Mesendoderm (in vitro differentiated cells): ENCODE measurements at regions not wholly inside any gene's neighbourhood (a gene's known extent, or its start where the extent isn't known, plus 50 kb on each side); places are given as distances from the start of the nearest gene placed in this dataset.

Source experiments
- DNase-seq: peaks from one replicate; pipeline ENCODE4 v3.0.0; 2013
- H2AK5ac ChIP-seq: 2 replicates; pipeline ENCODE4 v1.6.1; 2013; ENCODE audit warnings: low read length, inconsistent platforms
- H2BK120ac ChIP-seq: 2 replicates; pipeline ENCODE4 v1.6.1; 2013; ENCODE audit warnings: low read depth, mild to moderate bottlenecking, low read length, moderate library complexity, mixed read lengths
- H2BK15ac ChIP-seq: replicated peaks from 2 replicates; pipeline ENCODE4 v1.6.1; 2013; ENCODE audit warnings: low read depth, mild to moderate bottlenecking, moderate library complexity
- H2BK5ac ChIP-seq: 2 replicates; pipeline ENCODE4 v1.6.1; 2013; ENCODE audit warnings: low read length, inconsistent platforms
- H3K18ac ChIP-seq: 2 replicates; pipeline ENCODE4 v1.6.1; 2013; ENCODE audit warnings: mild to moderate bottlenecking, low read length, mixed read lengths
- H3K23ac ChIP-seq: one replicate; pipeline ENCODE4 v1.6.1; 2013; ENCODE audit warnings: low read length
- H3K27ac ChIP-seq: 2 replicates; pipeline ENCODE4 v1.5.1; 2013; ENCODE audit warnings: low read depth, mild to moderate bottlenecking, inconsistent platforms, low read length, moderate library complexity
- H3K27me3 ChIP-seq: 2 replicates; pipeline ENCODE4 v1.6.1; 2013; ENCODE audit warnings: low read length, control low read depth, mild to moderate bottlenecking, inconsistent platforms; ENCODE audit not compliant: insufficient read depth, poor library complexity
- H3K36me3 ChIP-seq: 2 replicates; pipeline ENCODE4 v1.6.1; 2013; ENCODE audit warnings: low read length, inconsistent platforms; ENCODE audit not compliant: control insufficient read depth, insufficient read depth
- H3K4ac ChIP-seq: one replicate; pipeline ENCODE4 v1.6.1; 2013; ENCODE audit warnings: low read depth, mild to moderate bottlenecking, low read length, moderate library complexity
- H3K4me1 ChIP-seq: 2 replicates; pipeline ENCODE4 v1.6.1; 2013; ENCODE audit warnings: low read depth, low read length, inconsistent platforms; ENCODE audit not compliant: control insufficient read depth
- H3K4me2 ChIP-seq: 2 replicates; pipeline ENCODE4 v1.6.1; 2013; ENCODE audit warnings: low read length
- H3K4me3 ChIP-seq: 2 replicates; pipeline ENCODE4 v1.5.1; 2013; ENCODE audit warnings: mild to moderate bottlenecking, low read length
- H3K56ac ChIP-seq: one replicate; pipeline ENCODE4 v1.6.1; 2013; ENCODE audit warnings: low read length
- H3K79me1 ChIP-seq: 2 replicates; pipeline ENCODE4 v1.6.1; 2013; ENCODE audit warnings: low read length, inconsistent platforms
- H3K79me2 ChIP-seq: 2 replicates; pipeline ENCODE4 v1.6.1; 2013; ENCODE audit warnings: mild to moderate bottlenecking, low read length; ENCODE audit not compliant: control insufficient read depth, insufficient read depth
- H3K9ac ChIP-seq: 2 replicates; pipeline ENCODE4 v1.6.1; 2013; ENCODE audit warnings: low read length, inconsistent platforms
- H4K5ac ChIP-seq: one replicate; pipeline ENCODE4 v1.6.1; 2013; ENCODE audit warnings: low read length
- H4K8ac ChIP-seq: one replicate; pipeline ENCODE4 v1.6.1; 2013; ENCODE audit warnings: low read depth, mild to moderate bottlenecking, control low read depth, low read length, moderate library complexity
- WGBS: extraction: QIAGEN DNeasy Blood & Tissue Kit; methylation state at CpG from one replicate; pipeline ENCODE4 v1.1.7; 2013; ENCODE audit warnings: low lambda C conversion rate, missing lambda C conversion rate; ENCODE audit not compliant: insufficient coverage; ENCODE audit errors: extremely low coverage; 5-methylcytosine and 5-hydroxymethylcytosine counted together

DNA sequence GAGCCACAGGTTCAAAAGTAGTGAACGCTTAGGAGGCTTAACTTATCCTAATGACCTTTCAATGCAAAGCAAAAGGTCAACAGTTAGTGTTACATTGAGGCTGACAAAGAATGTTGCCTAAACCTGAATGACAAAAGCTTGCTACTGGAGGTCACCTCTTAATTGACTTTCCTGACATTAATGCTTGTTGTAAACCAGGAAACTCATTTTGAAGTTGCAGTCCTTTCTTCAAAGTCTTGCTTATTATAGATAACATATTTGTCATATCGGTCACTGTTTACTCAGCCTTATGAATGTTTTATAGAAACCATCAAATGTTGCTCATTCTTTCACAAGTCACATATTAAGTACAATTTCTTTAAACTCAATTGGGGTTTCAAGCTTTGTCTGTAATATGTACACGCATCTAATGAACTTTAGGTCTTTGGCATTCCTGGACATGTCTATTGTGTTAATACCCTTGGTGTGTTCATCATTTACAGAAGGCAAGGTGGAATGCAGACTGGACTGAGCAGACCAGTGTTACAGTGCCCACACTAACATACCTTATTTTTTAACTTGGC, 488.2 kb upstream of the NECTIN3 start:
- H3K4ac ChIP-seq: no peak overlapping the region
- H4K8ac ChIP-seq: no peak overlapping the region
- no peaks in the 10 kb centered on the region for H3K79me1 ChIP-seq
- no peaks in the 10 kb centered on the region for H3K36me3 ChIP-seq
- no peaks in the 10 kb centered on the region for H3K79me2 ChIP-seq
- no peak overlapping the region for H2AK5ac ChIP-seq
- no peaks in the 10 kb centered on the region for H3K27me3 ChIP-seq
- no peak overlapping the region for H3K4me3 ChIP-seq
- no CpG with 5 or more reads among the region's 3 CpGs for WGBS
- H2BK15ac ChIP-seq: no peak overlapping the region
- H3K9ac ChIP-seq: no peak overlapping the region
- no peaks in the 10 kb centered on the region for H3K4me1 ChIP-seq
- H3K23ac ChIP-seq: no peak overlapping the region
- peak; percentile 64 for DNase-seq
- H2BK120ac ChIP-seq: no peak overlapping the region
- no peak overlapping the region for H4K5ac ChIP-seq
- H3K56ac ChIP-seq: no peak overlapping the region
- no peak overlapping the region for H3K4me2 ChIP-seq
- no peak overlapping the region for H2BK5ac ChIP-seq
- H3K27ac ChIP-seq: no peak overlapping the region
- no peak overlapping the region for H3K18ac ChIP-seq

- Histone ChIP-seq H3K9ac (no peak overlapping the region), H3K4me1 (no peaks in the 10 kb centered on the region), H3K79me2 (no peaks in the 10 kb centered on the region), H3K56ac (no peak overlapping the region), H3K4me3 (no peak overlapping the region), H2BK120ac (no peak overlapping the region), H2BK15ac (no peak overlapping the region), H2BK5ac (no peak overlapping the region), H4K5ac (no peak overlapping the region), H3K36me3 (no peaks in the 10 kb centered on the region), H3K27me3 (no peaks in the 10 kb centered on the region), H3K18ac (no peak overlapping the region), H3K4ac (no peak overlapping the region), H3K4me2 (no peak overlapping the region), H2AK5ac (no peak overlapping the region), H3K27ac (no peak overlapping the region), H3K79me1 (no peaks in the 10 kb centered on the region), H4K8ac (no peak overlapping the region), H3K23ac (no peak overlapping the region)
- DNase-seq: no peak
- no CpG with 5 or more reads among the region's 3 CpGs for WGBS
Observed at GRCh38 chr3:110588906-110589305, 482.7 kb upstream of the NECTIN3 start.

- no peaks in the 10 kb centered on the region for H3K79me1 ChIP-seq
- no peak overlapping the region for H3K56ac ChIP-seq
- no peak overlapping the region for H3K4me2 ChIP-seq
- H3K18ac ChIP-seq: peak overlapping the region; percentile 28
- H3K79me2 ChIP-seq: no peaks in the 10 kb centered on the region
- H3K27ac ChIP-seq: no peak overlapping the region
- H3K23ac ChIP-seq: no peak overlapping the region
- no peaks in the 10 kb centered on the region for H3K36me3 ChIP-seq
- H2AK5ac ChIP-seq: no peak overlapping the region
- H3K27me3 ChIP-seq: no peaks in the 10 kb centered on the region
- DNase-seq: no peak
- H3K9ac ChIP-seq: no peak overlapping the region
- no peak overlapping the region for H2BK120ac ChIP-seq
- no peak overlapping the region for H3K4me3 ChIP-seq
- H2BK5ac ChIP-seq: no peak overlapping the region
- H3K4ac ChIP-seq: no peak overlapping the region
- H4K8ac ChIP-seq: no peak overlapping the region
- H3K4me1 ChIP-seq: no peaks in the 10 kb centered on the region
- H4K5ac ChIP-seq: no peak overlapping the region
- no peak overlapping the region for H2BK15ac ChIP-seq
Observed at GRCh38 chr3:110589341-110589740, 482.3 kb upstream of the NECTIN3 start.

- Histone ChIP-seq H4K8ac (no peak overlapping the region), H2BK5ac (no peak overlapping the region), H3K4me3 (no peak overlapping the region), H3K79me1 (no peaks in the 10 kb centered on the region), H3K56ac (no peak overlapping the region), H3K36me3 (no peaks in the 10 kb centered on the region), H4K5ac (no peak overlapping the region), H2AK5ac (no peak overlapping the region), H3K27me3 (no peaks in the 10 kb centered on the region), H3K4me1 (no peaks in the 10 kb centered on the region), H2BK120ac (no peak overlapping the region), H3K9ac (no peak overlapping the region), H3K79me2 (no peaks in the 10 kb centered on the region), H3K4ac (no peak overlapping the region), H3K4me2 (no peak overlapping the region), H3K18ac (no peak overlapping the region), H3K27ac (no peak overlapping the region), H2BK15ac (no peak overlapping the region), H3K23ac (no peak overlapping the region)
- DNase-seq: no peak
Observed at GRCh38 chr3:110593749-110594148, 477.9 kb upstream of the NECTIN3 start.

DNA sequence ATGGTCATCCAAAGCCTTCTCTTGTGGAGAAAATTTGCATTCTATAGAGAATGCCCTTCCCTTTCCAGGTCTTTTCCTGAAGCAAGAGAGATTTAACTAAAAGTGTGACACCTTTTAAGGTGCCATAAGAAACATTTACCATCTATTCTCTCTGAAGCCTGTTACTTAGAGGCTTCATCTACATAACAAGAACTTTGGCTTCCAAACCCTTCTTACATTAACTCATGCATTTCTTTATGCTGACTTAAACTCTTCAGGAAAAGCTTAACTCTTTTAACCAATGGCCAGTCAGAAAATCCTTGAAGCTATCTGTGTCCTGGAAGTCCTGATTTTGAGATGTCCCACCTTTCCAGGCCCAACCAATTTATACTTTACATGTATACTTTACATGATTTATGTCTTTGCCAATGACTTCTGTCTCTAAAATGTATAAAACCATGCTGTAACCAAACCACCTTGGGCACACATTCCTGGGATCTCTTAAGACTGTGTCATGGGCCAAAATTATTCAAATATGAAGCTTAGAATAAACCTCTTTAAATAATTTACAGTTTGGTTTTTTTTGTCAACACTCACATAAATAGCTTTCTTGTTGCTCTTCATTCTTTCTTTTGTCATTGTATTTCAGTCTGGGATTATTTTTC, 472.6 kb upstream of the NECTIN3 start:
- H2BK120ac ChIP-seq: no peak overlapping the region
- H3K79me1 ChIP-seq: no peaks in the 10 kb centered on the region
- no peak overlapping the region for H3K4me2 ChIP-seq
- no peak overlapping the region for H3K56ac ChIP-seq
- H3K9ac ChIP-seq: no peak overlapping the region
- H3K23ac ChIP-seq: no peak overlapping the region
- H3K4ac ChIP-seq: no peak overlapping the region
- H3K27me3 ChIP-seq: no peaks in the 10 kb centered on the region
- H2BK5ac ChIP-seq: no peak overlapping the region
- no peaks in the 10 kb centered on the region for H3K79me2 ChIP-seq
- H4K5ac ChIP-seq: no peak overlapping the region
- H4K8ac ChIP-seq: no peak overlapping the region
- H3K36me3 ChIP-seq: no peaks in the 10 kb centered on the region
- no peak overlapping the region for H3K18ac ChIP-seq
- H2BK15ac ChIP-seq: no peak overlapping the region
- H3K27ac ChIP-seq: no peak overlapping the region
- DNase-seq: peak; percentile 73
- H3K4me1 ChIP-seq: no peaks in the 10 kb centered on the region
- H3K4me3 ChIP-seq: no peak overlapping the region
- no peak overlapping the region for H2AK5ac ChIP-seq

DNA sequence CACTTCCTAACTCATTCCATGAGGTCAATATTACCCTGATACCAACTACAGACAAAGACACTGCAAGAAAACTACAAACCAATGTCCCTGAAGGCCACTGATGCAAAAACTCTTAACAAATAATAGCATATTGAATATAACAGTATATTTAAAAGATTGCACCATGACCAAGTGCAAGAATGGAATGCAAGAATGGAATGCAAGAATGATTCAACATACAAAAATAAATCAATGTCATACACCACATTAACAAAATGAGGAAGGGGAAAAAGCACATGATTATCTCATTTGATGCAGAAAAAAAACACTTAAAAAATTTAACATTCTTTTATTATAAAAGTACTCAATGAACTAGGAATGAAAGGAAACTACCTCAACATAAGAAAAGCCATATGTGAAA, 463.1 kb upstream of the NECTIN3 start:
- no peaks in the 10 kb centered on the region for H3K4me1 ChIP-seq
- no peak overlapping the region for H2BK15ac ChIP-seq
- H3K4me3 ChIP-seq: no peak overlapping the region
- H3K9ac ChIP-seq: no peak overlapping the region
- no peak for DNase-seq
- H2BK120ac ChIP-seq: no peak overlapping the region
- H3K4ac ChIP-seq: no peak overlapping the region
- H3K18ac ChIP-seq: no peak overlapping the region
- H3K56ac ChIP-seq: no peak overlapping the region
- H2AK5ac ChIP-seq: no peak overlapping the region
- no peak overlapping the region for H2BK5ac ChIP-seq
- H4K8ac ChIP-seq: no peak overlapping the region
- H4K5ac ChIP-seq: no peak overlapping the region
- H3K27me3 ChIP-seq: no peaks in the 10 kb centered on the region
- H3K79me1 ChIP-seq: no peaks in the 10 kb centered on the region
- H3K23ac ChIP-seq: no peak overlapping the region
- H3K4me2 ChIP-seq: no peak overlapping the region
- no peaks in the 10 kb centered on the region for H3K79me2 ChIP-seq
- H3K27ac ChIP-seq: no peak overlapping the region
- H3K36me3 ChIP-seq: no peaks in the 10 kb centered on the region
